ENCODE measurements at regions not wholly inside any gene's neighbourhood (a gene's known extent, or its start where the extent isn't known, plus 50 kb on each side); places are given as distances from the start of the nearest gene placed in this dataset.
A peak's percentile ranks its signal among the peaks of the same experiment; 100 is the strongest.

GRCh38 chr3:144324076-144324475 lies 352.5 kb downstream of the DIPK2A start:
- no peak for TF ChIP-seq POLR2AphosphoS5 (IDR thresholded peaks at IDR 0.05; ENCODE audit: low read depth)
- Histone ChIP-seq H3K27me3 (ENCODE audit: insufficient read depth) (no peaks in the 10 kb centered on the region), H2AFZ (no peak overlapping the region), H3K4me3 (no peak overlapping the region), H3K4me1 (ENCODE audit: insufficient read depth) (no peaks in the 10 kb centered on the region), H3F3A (replicated peaks; ENCODE audit: low read depth) (no peaks in the 10 kb centered on the region), H3K27ac (ENCODE audit: low read depth) (no peak overlapping the region), H3K4me2 (no peak overlapping the region), H3K9me2 (ENCODE audit: insufficient read depth) (no peaks in the 10 kb centered on the region; the same call in 1 of the 2 replicates), H3K79me2 (replicated peaks; ENCODE audit: insufficient read depth) (no peaks in the 10 kb centered on the region), H3K36me3 (ENCODE audit: insufficient read depth) (no peaks in the 10 kb centered on the region), H4K20me1 (replicated peaks; ENCODE audit: insufficient read depth) (no peaks in the 10 kb centered on the region)
- peaks cover 4% of the 10 kb centered on the region; the same call in 2 of the 3 replicates for H3K9me3 Mint-ChIP-seq
- no peaks in the 10 kb centered on the region; the same call in 2 of the 3 replicates for H3K4me1 Mint-ChIP-seq
- ATAC-seq (no peak), DNase-seq (ENCODE audit: low spot score) (no peak)
- H3K27me3 Mint-ChIP-seq (ENCODE audit: insufficient read depth, low read depth, poor library complexity): no peaks in the 10 kb centered on the region
- no peak overlapping the region for H3K4me3 Mint-ChIP-seq
- peaks cover 5% of the 10 kb centered on the region; the same call in 2 of the 3 replicates for H3K36me3 Mint-ChIP-seq (ENCODE audit: low read depth)
- no peak overlapping the region for H3K27ac Mint-ChIP-seq

GRCh38 chr3:144332868-144333267 lies 361.2 kb downstream of the DIPK2A start:
- H3K4me2 ChIP-seq: no peak overlapping the region
- H3K4me3 Mint-ChIP-seq: no peak overlapping the region
- no peaks in the 10 kb centered on the region for H3K27me3 ChIP-seq (ENCODE audit: insufficient read depth)
- H3F3A ChIP-seq (replicated peaks; ENCODE audit: low read depth): no peaks in the 10 kb centered on the region
- H3K27ac ChIP-seq (ENCODE audit: low read depth): no peak overlapping the region
- H3K27ac Mint-ChIP-seq: no peak overlapping the region
- 0 out of 2 replicates have a peak, but pooled peaks cover 4% of the 10 kb centered on the region for H3K9me2 ChIP-seq (ENCODE audit: insufficient read depth)
- no peaks in the 10 kb centered on the region for H3K4me1 ChIP-seq (ENCODE audit: insufficient read depth)
- peak overlapping the region; percentile 15; the same call in 1 of the 2 replicates for H2AFZ ChIP-seq
- no peak overlapping the region for H3K4me3 ChIP-seq
- ATAC-seq (no peak), DNase-seq (ENCODE audit: low spot score) (no peak)
- H3K36me3 Mint-ChIP-seq (ENCODE audit: low read depth): no peaks in the 10 kb centered on the region; the same call in 2 of the 3 replicates
- H3K4me1 Mint-ChIP-seq: peaks cover 3% of the 10 kb centered on the region; the same call in 1 of the 3 replicates
- H3K36me3 ChIP-seq (ENCODE audit: insufficient read depth): no peaks in the 10 kb centered on the region
- H3K79me2 ChIP-seq (replicated peaks; ENCODE audit: insufficient read depth): no peaks in the 10 kb centered on the region
- peaks cover 4% of the 10 kb centered on the region for H3K27me3 Mint-ChIP-seq (ENCODE audit: insufficient read depth, low read depth, poor library complexity)
- H3K9me3 Mint-ChIP-seq: no peaks in the 10 kb centered on the region
- no peaks in the 10 kb centered on the region for H4K20me1 ChIP-seq (replicated peaks; ENCODE audit: insufficient read depth)
- TF ChIP-seq STAT1 (IDR thresholded peaks at IDR 0.05; ENCODE audit: unreplicated experiment) (no peak), EZH2 (IDR thresholded peaks at IDR 0.05; ENCODE audit: low read depth, unreplicated experiment) (no peak), ZNF331 (CRISPR knock-in tag; IDR thresholded peaks at IDR 0.05; ENCODE audit: low read depth) (no peak), POLR2AphosphoS5 (IDR thresholded peaks at IDR 0.05; ENCODE audit: low read depth) (no peak), NANOG (IDR thresholded peaks at IDR 0.05; ENCODE audit: borderline replicate concordance) (no peak), JUNB (IDR thresholded peaks at IDR 0.05; ENCODE audit: unreplicated experiment) (no peak), ZNF114 (CRISPR knock-in tag; IDR thresholded peaks at IDR 0.05) (no peak), EZH2phosphoT487 (IDR thresholded peaks at IDR 0.05; ENCODE audit: unreplicated experiment) (no peak), ZNF462 (CRISPR knock-in tag; IDR thresholded peaks at IDR 0.05) (no peak), REST (IDR thresholded peaks at IDR 0.05; ENCODE audit: unreplicated experiment) (no peak)
- TF ChIP-seq, protein P1, sequence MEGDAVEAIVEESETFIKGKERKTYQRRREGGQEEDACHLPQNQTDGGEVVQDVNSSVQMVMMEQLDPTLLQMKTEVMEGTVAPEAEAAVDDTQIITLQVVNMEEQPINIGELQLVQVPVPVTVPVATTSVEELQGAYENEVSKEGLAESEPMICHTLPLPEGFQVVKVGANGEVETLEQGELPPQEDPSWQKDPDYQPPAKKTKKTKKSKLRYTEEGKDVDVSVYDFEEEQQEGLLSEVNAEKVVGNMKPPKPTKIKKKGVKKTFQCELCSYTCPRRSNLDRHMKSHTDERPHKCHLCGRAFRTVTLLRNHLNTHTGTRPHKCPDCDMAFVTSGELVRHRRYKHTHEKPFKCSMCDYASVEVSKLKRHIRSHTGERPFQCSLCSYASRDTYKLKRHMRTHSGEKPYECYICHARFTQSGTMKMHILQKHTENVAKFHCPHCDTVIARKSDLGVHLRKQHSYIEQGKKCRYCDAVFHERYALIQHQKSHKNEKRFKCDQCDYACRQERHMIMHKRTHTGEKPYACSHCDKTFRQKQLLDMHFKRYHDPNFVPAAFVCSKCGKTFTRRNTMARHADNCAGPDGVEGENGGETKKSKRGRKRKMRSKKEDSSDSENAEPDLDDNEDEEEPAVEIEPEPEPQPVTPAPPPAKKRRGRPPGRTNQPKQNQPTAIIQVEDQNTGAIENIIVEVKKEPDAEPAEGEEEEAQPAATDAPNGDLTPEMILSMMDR (conservative IDR thresholded peaks at IDR 0.05; ENCODE audit: low read depth in 2 of 2): no peak
